ENCODE measurements at regions not wholly inside any gene's neighbourhood (a gene's known extent, or its start where the extent isn't known, plus 50 kb on each side); places are given as distances from the start of the nearest gene placed in this dataset.

DNA sequence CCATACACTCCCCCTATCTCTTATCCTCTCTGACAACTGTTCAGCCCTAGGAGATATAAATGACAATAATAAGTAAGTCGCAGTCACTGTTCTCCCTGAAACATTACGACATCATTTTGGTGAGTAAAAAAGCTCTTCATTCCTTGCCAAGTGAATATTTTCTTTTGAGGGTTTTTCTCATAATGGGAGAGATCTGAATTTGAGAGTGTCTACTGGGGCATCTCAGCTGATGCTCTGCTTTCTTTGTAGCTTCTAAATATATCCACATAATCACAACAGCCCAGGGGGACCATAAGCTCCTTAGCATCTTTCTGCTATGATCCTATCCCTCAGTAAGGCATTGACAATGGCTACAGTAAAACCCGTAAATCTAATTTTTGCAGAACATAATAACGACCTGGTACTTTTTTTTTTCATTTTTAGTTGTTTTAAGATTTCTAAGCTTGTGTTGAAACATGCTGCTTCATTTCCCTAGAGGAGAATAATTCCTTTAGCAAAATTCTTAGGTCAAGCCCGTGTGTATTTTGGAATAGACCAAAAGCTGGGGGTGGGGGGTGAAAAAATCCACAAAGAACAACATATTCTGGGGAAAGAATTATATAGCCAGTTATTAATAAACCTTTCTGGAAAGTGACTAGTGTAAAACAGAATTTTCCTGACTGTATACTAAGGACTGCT is 78.1 kb upstream of the GPM6B start:
- Histone ChIP-seq H3K79me2 (ENCODE audit: control insufficient read depth, low read length) (no peaks in the 10 kb centered on the region), H3K4me1 (ENCODE audit: control insufficient read depth, low read length) (no peaks in the 10 kb centered on the region), H3K27ac (ENCODE audit: low read depth, low read length) (no peak overlapping the region), H3F3A (ENCODE audit: control insufficient read depth, insufficient read depth) (no peaks in the 10 kb centered on the region), H3K36me3 (ENCODE audit: control insufficient read depth, low read length) (no peaks in the 10 kb centered on the region), H3K9me2 (replicated peaks; ENCODE audit: control insufficient read depth, low read length) (no peaks in the 10 kb centered on the region), H3K4me2 (ENCODE audit: low read length) (no peak overlapping the region), H4K20me1 (ENCODE audit: control insufficient read depth, insufficient read depth, low read depth, low read length) (no peaks in the 10 kb centered on the region), H3K27me3 (ENCODE audit: control insufficient read depth, low read length) (no peaks in the 10 kb centered on the region), H3K4me3 (ENCODE audit: low read length) (no peak overlapping the region), H3K9me3 (ENCODE audit: control insufficient read depth, insufficient read depth, low read length) (no peaks in the 10 kb centered on the region)
- TF ChIP-seq, protein P1, sequence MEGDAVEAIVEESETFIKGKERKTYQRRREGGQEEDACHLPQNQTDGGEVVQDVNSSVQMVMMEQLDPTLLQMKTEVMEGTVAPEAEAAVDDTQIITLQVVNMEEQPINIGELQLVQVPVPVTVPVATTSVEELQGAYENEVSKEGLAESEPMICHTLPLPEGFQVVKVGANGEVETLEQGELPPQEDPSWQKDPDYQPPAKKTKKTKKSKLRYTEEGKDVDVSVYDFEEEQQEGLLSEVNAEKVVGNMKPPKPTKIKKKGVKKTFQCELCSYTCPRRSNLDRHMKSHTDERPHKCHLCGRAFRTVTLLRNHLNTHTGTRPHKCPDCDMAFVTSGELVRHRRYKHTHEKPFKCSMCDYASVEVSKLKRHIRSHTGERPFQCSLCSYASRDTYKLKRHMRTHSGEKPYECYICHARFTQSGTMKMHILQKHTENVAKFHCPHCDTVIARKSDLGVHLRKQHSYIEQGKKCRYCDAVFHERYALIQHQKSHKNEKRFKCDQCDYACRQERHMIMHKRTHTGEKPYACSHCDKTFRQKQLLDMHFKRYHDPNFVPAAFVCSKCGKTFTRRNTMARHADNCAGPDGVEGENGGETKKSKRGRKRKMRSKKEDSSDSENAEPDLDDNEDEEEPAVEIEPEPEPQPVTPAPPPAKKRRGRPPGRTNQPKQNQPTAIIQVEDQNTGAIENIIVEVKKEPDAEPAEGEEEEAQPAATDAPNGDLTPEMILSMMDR (IDR thresholded peaks at IDR 0.05; ENCODE audit: low read depth, low read length, poor library complexity, severe bottlenecking) = no peak
- TF ChIP-seq EZH2phosphoT487 (IDR thresholded peaks at IDR 0.05; ENCODE audit: borderline replicate concordance, low read length) = no peak

DNA sequence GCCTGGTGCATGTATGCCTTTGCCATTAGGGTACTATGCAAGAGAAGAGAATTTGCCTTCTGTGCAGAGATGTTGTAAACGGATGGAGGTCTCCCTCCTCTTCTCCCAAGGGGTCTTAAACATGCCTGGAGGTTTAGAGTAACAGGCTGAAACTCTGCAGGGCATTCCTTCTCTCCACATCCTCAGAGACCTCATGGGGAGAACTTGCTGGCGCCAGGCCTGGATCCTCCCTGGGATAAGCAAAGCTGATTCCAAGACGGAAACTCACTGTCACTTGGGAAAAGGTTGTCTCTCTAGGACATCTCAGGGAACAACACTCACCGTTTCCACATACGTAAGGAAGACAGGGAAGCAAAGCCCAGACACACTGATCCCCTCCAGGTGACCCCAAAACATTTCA is 76.9 kb upstream of the GPM6B start:
- Histone ChIP-seq H3K36me3 (ENCODE audit: control insufficient read depth, low read length) (no peaks in the 10 kb centered on the region), H3K4me3 (ENCODE audit: low read length) (no peak overlapping the region), H3K4me2 (ENCODE audit: low read length) (no peak overlapping the region), H3K9me2 (replicated peaks; ENCODE audit: control insufficient read depth, low read length) (no peaks in the 10 kb centered on the region), H3K79me2 (ENCODE audit: control insufficient read depth, low read length) (no peaks in the 10 kb centered on the region), H3K27ac (ENCODE audit: low read depth, low read length) (no peak overlapping the region), H3K27me3 (ENCODE audit: control insufficient read depth, low read length) (no peaks in the 10 kb centered on the region), H3K4me1 (ENCODE audit: control insufficient read depth, low read length) (no peaks in the 10 kb centered on the region), H3F3A (ENCODE audit: control insufficient read depth, insufficient read depth) (no peaks in the 10 kb centered on the region), H3K9me3 (ENCODE audit: control insufficient read depth, insufficient read depth, low read length) (no peaks in the 10 kb centered on the region), H4K20me1 (ENCODE audit: control insufficient read depth, insufficient read depth, low read depth, low read length) (no peaks in the 10 kb centered on the region)
- TF ChIP-seq, protein P1 (IDR thresholded peaks at IDR 0.05; ENCODE audit: low read depth, low read length, poor library complexity, severe bottlenecking) = no peak
- no peak for TF ChIP-seq EZH2phosphoT487 (IDR thresholded peaks at IDR 0.05; ENCODE audit: borderline replicate concordance, low read length)

GRCh38 chrX:13892856-13893255 is 76.0 kb upstream of the GPM6B start:
- Histone ChIP-seq H3K36me3 (ENCODE audit: control insufficient read depth, low read length) (no peaks in the 10 kb centered on the region), H3K79me2 (ENCODE audit: control insufficient read depth, low read length) (no peaks in the 10 kb centered on the region), H3K27me3 (ENCODE audit: control insufficient read depth, low read length) (no peaks in the 10 kb centered on the region), H3K9me3 (ENCODE audit: control insufficient read depth, insufficient read depth, low read length) (no peaks in the 10 kb centered on the region), H3K27ac (ENCODE audit: low read depth, low read length) (no peak overlapping the region), H3K4me3 (ENCODE audit: low read length) (no peak overlapping the region), H3F3A (ENCODE audit: control insufficient read depth, insufficient read depth) (no peaks in the 10 kb centered on the region), H3K9me2 (replicated peaks; ENCODE audit: control insufficient read depth, low read length) (no peaks in the 10 kb centered on the region), H3K4me1 (ENCODE audit: control insufficient read depth, low read length) (no peaks in the 10 kb centered on the region), H4K20me1 (ENCODE audit: control insufficient read depth, insufficient read depth, low read depth, low read length) (no peaks in the 10 kb centered on the region), H3K4me2 (ENCODE audit: low read length) (no peak overlapping the region)
- TF ChIP-seq, protein P1 (IDR thresholded peaks at IDR 0.05; ENCODE audit: low read depth, low read length, poor library complexity, severe bottlenecking) = no peak
- TF ChIP-seq EZH2phosphoT487 (IDR thresholded peaks at IDR 0.05; ENCODE audit: borderline replicate concordance, low read length) = no peak
